Stromal cell of bone marrow (primary cell): ENCODE measurements at regions not wholly inside any gene's neighbourhood (a gene's known extent, or its start where the extent isn't known, plus 50 kb on each side); places are given as distances from the start of the nearest gene placed in this dataset.

ENCODE experiments used
- DNase-seq: peaks from one replicate; pipeline ENCODE4 v3.0.0-alpha.2; 2012; ENCODE audit warnings: low read depth

DNA sequence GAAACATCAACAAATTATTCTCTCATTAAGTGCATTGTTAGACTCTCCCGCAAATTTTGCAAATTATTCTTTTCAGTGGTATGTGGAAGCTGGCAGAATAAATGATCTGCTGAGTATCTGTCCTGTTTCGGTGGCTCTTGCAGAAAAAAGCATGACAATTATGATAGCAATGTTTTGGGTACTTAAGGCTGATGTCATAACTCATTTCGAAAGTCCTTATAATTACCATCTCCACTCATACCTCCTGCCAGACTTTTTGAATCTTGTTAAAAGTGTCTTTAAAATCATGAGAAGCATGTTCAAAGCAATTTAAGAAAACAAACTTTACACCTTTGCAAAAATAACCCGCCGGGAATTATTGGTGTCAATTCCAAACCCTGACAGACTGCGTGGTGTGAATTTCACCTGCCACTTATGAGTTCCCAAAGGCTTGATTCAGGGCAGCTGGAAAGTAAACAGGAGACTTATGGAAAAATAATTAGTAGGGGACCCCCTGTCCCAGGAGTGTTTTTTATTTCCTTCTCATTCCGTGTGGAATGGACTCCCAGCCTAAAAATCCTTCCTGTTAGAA, 87.6 kb upstream of the E2F3 start:
- DNase-seq = no peak

- no peak for DNase-seq
Measured at GRCh38 chr6:20314866-20315845, 86.5 kb upstream of the E2F3 start.

- no peak for DNase-seq
Measured at GRCh38 chr6:20317430-20317829, 84.2 kb upstream of the E2F3 start.

DNA sequence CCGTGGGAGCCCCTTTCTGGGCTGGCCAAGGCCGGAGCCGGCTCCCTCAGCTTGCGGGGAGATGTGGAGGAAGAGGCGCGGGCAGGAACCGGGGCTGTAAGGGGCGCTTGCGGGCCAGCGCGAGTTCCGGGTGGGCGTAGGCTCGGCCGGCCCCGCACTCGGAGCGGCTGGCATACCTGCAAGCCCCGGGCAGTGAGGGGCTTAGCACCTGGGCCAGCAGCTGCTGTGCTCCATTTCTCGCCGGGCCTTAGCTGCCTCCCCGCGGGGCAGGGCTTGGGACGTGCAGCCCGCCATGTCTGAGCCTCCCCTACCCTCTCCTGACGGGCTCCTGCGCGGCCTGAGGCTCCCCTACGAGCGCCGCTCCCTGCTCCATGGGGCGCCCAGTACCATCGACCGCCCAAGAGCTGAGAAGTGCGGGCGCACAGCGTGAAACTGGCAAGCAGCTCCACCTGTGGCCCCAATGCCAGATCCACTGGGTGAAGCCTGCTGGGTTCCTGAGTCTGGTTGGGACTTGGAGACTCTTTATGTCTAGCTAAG, 82.8 kb upstream of the E2F3 start:
- no peak for DNase-seq

- no peak for DNase-seq
Measured at GRCh38 chr6:20319520-20320357, 81.9 kb upstream of the E2F3 start.

DNA sequence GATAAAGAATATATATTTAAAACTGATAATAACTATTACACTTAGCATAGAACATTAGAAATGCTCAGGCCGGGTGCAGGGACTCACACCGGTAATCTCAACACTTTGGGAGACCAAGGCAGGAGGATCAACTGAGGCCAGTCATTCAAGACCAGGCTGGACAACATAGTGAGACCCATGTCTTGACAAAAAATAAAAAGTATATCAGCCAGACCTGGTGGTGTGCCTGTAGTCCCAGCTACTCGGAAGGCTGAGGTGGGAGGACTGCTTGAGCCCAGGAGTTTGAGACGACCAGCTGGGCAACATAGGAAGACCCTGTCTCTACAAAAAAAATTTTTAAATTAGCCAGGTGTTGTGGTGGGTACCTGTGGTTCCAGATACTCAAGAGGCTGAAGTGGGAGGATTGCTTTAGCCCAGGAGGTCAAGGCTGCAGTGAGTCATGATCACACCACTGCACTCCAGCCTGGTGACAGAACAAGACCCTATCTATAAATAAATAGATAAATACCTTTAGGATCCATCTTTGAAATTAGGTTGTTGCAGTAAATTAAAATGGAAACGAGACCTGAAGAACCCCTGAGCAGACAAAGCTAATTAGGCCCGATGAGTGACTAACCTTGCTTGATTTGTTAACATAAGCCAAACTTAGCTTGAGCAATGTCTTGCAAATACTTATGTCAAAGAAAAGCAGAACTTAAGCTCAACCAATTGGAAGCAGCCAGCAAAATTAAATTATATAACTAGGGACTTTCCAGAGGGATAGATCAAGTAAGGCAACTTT, 75.8 kb upstream of the E2F3 start:
- DNase-seq = no peak

DNA sequence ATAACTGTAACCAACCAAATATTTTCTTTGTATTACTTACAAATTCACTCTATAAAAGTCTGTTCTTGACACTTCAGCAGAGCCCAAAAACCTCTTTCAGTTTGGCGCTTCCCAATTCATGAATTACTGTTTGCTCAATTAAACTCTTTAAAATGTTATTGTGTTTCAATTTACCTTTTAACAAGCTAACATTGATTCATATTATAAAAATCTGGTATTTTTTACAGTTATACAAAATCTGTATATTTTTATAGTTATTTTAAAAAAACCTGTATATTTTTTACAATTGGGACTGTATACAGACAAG, 75.3 kb upstream of the E2F3 start:
- no peak for DNase-seq

DNA sequence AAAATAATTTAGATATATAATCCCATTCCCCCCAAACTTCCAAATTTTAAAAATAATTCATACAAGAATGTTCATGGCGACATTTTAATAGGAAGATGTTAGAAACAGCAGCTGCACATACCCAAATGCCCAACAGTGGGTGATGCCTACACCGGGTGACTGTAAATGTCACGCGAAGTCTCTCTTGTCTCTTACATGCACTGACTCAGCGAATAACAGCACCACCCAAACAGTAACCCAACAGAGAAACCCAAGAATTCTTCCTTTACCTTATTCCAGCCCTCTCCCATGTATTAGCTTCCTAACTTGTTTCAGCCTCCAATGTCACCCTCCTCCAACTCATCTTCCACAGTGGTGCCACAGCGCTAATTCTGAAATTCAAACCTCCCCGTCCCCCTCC, 74.5 kb upstream of the E2F3 start:
- DNase-seq = no peak

DNA sequence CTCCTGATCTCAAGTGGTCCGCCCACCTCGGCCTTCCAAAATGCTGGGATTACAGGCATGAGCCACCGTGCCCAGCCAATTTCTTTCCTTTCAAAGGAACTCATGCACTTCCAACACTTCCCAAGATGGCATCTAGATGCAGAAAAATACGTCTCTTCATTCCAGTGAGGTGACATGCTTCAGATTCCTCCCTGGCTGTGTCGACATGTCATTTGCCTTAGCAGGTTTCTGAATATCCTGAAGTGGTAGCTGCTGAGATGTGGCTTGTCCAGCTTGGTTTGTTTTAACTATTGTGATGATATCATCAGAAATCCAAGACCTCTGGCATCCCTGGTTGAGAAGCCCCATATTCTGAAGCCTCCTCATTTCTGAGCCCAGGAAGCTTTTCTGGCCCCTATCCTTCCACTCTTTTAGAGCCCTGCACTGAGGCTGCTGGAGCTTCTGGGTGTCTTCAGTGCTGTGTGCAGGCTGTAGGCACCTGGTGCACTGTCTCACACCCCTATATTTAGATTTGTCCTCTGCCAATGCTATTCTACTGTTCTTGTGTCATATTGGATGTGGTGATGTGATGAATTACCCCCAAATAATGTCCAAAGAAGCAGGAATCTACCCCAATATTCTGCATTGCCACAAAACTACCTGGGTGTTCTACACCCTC, 73.3 kb upstream of the E2F3 start:
- DNase-seq = no peak

GRCh38 chr6:20328924-20329300, 72.8 kb upstream of the E2F3 start:
- DNase-seq = no peak

DNA sequence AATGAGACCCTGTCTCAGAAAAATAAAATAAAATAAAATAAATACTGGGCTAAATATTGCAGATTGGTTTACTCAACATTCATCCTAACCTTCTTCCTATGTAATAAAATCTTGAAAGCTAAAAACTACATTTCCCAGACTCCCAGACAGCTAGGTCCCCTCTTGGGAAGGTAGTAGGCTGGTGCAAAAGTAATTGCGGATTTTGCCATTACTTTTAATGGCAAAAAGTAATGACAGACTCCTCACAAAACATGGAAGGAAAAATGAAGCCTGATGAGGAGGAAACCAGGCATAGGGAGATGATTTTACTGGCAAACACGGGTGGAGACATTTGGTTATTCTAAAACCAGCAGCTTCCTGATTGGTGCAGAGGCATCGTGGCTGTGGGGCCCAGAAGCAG, 70.6 kb upstream of the E2F3 start:
- DNase-seq = no peak

- DNase-seq = no peak
Measured at GRCh38 chr6:20331625-20332024, 70.1 kb upstream of the E2F3 start.

GRCh38 chr6:20332441-20333006, 69.2 kb upstream of the E2F3 start:
- DNase-seq = no peak

DNA sequence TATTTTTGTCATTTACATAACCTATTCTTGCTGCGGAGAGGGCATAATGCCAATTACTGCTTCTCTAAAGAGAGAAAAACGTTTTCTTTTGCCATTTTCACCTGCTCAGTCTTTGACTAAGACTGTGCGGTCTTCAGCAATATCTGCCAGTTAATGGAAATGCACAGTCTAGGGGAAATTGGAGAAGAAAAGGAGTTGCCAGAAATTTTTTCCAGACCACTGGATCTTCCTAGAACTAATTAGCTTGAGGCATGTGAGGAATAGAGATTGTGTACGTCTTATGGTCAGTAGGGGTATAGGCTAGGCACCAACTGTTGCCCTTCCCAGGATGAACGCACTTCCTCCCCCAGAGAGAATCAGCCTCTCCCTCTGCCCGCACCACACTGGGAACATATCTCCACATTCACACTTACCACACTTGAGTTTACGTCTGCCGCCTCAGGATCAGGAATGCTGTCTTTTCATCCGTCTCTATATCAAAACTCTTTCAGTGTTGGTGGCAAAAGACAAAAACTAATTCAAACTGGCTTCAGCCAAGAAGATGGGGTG, 67.9 kb upstream of the E2F3 start:
- no peak for DNase-seq

DNA sequence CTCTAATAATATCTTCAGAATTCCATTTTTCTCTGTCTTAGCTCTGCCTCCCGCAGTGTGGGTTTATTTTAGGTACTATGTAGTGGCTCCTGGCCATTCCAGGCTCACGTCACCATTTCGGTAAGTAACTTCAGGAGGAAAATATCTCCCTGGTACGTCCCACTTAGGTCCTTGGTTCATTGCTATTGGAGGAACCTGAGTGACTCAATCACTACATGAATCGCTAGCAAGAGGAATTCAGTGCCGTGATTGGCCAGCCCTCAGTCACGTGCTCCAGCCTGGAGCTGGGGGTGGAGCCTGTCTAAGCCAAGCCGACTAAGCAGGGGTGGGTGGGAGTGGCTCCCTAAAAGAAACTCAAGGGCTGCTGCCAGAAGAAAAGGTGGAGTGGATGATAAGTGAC, 67.3 kb upstream of the E2F3 start:
- DNase-seq = no peak

- DNase-seq = no peak
Measured at GRCh38 chr6:20334962-20335361, 66.7 kb upstream of the E2F3 start.

- no peak for DNase-seq
Measured at GRCh38 chr6:20335872-20336271, 65.8 kb upstream of the E2F3 start.

DNA sequence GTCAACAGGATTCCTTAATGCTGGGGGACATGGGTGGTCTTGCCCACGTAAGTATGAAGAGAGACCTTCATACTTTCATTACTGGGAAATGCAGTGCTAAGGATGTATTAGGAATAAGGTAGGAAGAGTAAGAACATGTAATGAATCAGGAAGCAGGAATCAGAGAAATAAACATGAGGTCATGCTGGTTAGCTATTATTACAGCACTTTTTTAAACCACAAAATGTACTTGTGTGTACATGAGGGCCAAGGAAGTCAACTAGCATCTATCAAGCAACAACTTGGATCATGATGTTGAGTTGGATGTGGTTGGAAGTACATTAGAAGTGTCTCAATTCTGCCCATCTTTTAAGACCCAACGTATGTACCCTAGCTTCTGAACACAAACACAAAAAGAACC, 63.5 kb upstream of the E2F3 start:
- DNase-seq = no peak

DNA sequence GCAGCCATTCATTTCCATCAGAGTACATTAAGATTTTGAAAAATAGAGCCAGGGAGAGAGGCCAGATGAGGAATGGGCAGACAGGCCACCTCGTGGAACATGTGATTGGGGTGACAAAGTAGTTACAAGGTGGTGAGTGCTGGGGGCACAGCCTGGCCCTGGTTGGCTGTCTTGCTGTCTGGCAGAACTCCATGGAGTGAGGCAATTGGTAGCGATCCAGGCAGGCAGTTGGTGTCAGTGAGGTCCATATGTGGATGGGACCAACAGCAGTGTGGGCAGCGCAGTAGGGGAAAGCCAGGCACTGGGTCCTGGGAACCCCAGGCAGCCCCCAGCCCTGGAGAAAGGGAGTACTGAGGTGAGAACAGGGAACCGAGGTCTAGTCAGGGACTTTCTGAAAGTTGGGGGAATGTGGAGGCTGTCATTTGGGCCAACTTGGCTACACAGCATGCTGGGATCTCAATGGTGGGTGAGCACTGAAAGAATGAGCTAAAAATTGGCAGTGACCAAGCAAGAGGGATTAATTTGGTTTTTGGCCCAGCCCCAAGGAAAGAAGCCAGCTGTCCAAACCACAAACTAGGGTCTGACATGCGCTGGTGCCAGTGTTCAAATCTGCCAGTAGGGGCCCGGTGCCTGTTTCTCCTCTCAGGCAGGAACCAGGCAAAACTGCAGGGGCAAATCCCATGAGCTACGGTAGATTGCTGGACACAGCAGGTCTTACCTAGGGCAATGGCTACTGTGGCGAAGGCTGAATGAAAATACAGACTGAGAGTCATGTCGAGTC, 61.4 kb upstream of the E2F3 start:
- DNase-seq = no peak

GRCh38 chr6:20341096-20341495, 60.6 kb upstream of the E2F3 start:
- DNase-seq = no peak
